ENCODE measurements at regions not wholly inside any gene's neighbourhood (a gene's known extent, or its start where the extent isn't known, plus 50 kb on each side); places are given as distances from the start of the nearest gene placed in this dataset.

- H3K14ac ChIP-seq (replicated peaks; ENCODE audit: low read depth, low read length) = no peak overlapping the region
- ChIA-PET CTCF (no interaction called here), POLR2A (ENCODE audit: unreplicated experiment) (no interaction called here)
- H3K4me3 ChIP-seq (ENCODE audit: insufficient read depth, low read depth, low read length) = no peak overlapping the region
- no CpG with 5 or more reads among the region's 4 CpGs for WGBS, 2 experiments (ENCODE audit: extremely low coverage in 2 of 2, insufficient read length in 1 of 2)
- peaks cover 8% of the 10 kb centered on the region; the same call in 1 of the 2 replicates for H3K9me3 ChIP-seq (ENCODE audit: control insufficient read depth, insufficient read depth, low read length)
- DNase-seq = no peak
- H3K79me1 ChIP-seq (ENCODE audit: low read depth in 1 of 2, low read length in 2 of 2) = no peaks in the 10 kb centered on the region
- H3K18ac ChIP-seq (ENCODE audit: low read depth, low read length) = no peak overlapping the region
- no peak overlapping the region for H4K8ac ChIP-seq (ENCODE audit: low read depth in 2 of 2, low read length in 2 of 2)
- H2BK20ac ChIP-seq (ENCODE audit: low read depth, low read length) = no peak overlapping the region
- H3K27me3 ChIP-seq (ENCODE audit: control insufficient read depth, insufficient read depth, low read length) = no peaks in the 10 kb centered on the region
- H4K20me1 ChIP-seq (ENCODE audit: insufficient read depth, low read length) = no peaks in the 10 kb centered on the region
- H3K23ac ChIP-seq (ENCODE audit: low read depth, low read length) = no peak overlapping the region
- no peak overlapping the region for H2BK15ac ChIP-seq (ENCODE audit: low read depth, low read length)
- no peak overlapping the region for H3K9ac ChIP-seq (ENCODE audit: low read depth, low read length)
- no peak overlapping the region for H2AFZ ChIP-seq (replicated peaks; ENCODE audit: low read length, poor library complexity)
- H4K5ac ChIP-seq (ENCODE audit: low read depth, low read length) = no peak overlapping the region
- H3K4ac ChIP-seq (ENCODE audit: low read depth, low read length) = no peak overlapping the region
- in situ Hi-C loops (cut with MboI; ENCODE audit: low sequenced_read_pairs) (no loop called here), intact Hi-C loops (cut with micrococcal nuclease) (no loop called here), dilution Hi-C loops (cut with HindIII; ENCODE audit: low sequenced_read_pairs, unreplicated experiment) (no loop called here)
- H2BK120ac ChIP-seq (ENCODE audit: low read depth, low read length) = no peak overlapping the region
- H3K56ac ChIP-seq (ENCODE audit: extremely low read depth, insufficient read depth, low read length) = no peak overlapping the region
- H4K91ac ChIP-seq (ENCODE audit: insufficient read depth, low read depth, low read length) = no peak overlapping the region
- no peaks in the 10 kb centered on the region for H3K9me1 ChIP-seq (ENCODE audit: insufficient read depth, low read length)
- H2AK9ac ChIP-seq (replicated peaks; ENCODE audit: low read depth, low read length, poor library complexity) = no peak overlapping the region
- H2BK5ac ChIP-seq (ENCODE audit: low read depth, low read length, poor library complexity, severe bottlenecking) = no peak overlapping the region
- H2AK5ac ChIP-seq (ENCODE audit: low read depth, low read length) = no peak overlapping the region
- H3K4me1 ChIP-seq (ENCODE audit: control insufficient read depth, insufficient read depth, low read length) = no peaks in the 10 kb centered on the region
- H3K27ac ChIP-seq (ENCODE audit: insufficient read depth, low read length) = no peak overlapping the region
- TF ChIP-seq BHLHE40 (IDR thresholded peaks at IDR 0.05; ENCODE audit: low read depth, low read length) (no peak), CHD1 (IDR thresholded peaks at IDR 0.05; ENCODE audit: low read depth, low read length) (no peak), RCOR1 (IDR thresholded peaks at IDR 0.05; ENCODE audit: insufficient replicate concordance, low read length) (no peak), CTCF (conservative IDR thresholded peaks at IDR 0.05; ENCODE audit: low read depth, low read length) (no peak), FOS (IDR thresholded peaks at IDR 0.05; ENCODE audit: low read depth, low read length) (no peak), CEBPB (IDR thresholded peaks at IDR 0.05; ENCODE audit: low read depth, low read length) (no peak), MXI1 (IDR thresholded peaks at IDR 0.05; ENCODE audit: borderline replicate concordance, low read depth, low read length) (no peak), MAFK (IDR thresholded peaks at IDR 0.05; ENCODE audit: low read depth, low read length) (no peak), USF2 (IDR thresholded peaks at IDR 0.05; ENCODE audit: low read depth, low read length) (no peak), SMC3 (IDR thresholded peaks at IDR 0.05; ENCODE audit: low read depth, low read length) (no peak), ELK1 (IDR thresholded peaks at IDR 0.05; ENCODE audit: borderline replicate concordance, low read depth, low read length) (no peak), MAZ (IDR thresholded peaks at IDR 0.05; ENCODE audit: borderline replicate concordance, low read depth, low read length) (no peak), RFX5 (IDR thresholded peaks at IDR 0.05; ENCODE audit: low read depth, low read length) (no peak), RAD21 (IDR thresholded peaks at IDR 0.05; ENCODE audit: low read length) (no peak), POLR2A (IDR thresholded peaks at IDR 0.05; ENCODE audit: low read depth, low read length) (no peak), NFE2L2 (IDR thresholded peaks at IDR 0.05; ENCODE audit: low read depth, low read length) (no peak)
- H3K4me2 ChIP-seq (ENCODE audit: low read depth, low read length) = no peak overlapping the region
- BruUV-seq (replicated peaks) = no TSS peak
- no peaks in the 10 kb centered on the region for H3K36me3 ChIP-seq (ENCODE audit: control insufficient read depth, insufficient read depth, low read length)
- ATAC-seq (ENCODE audit: low read depth) = no peak
These were observed 239.0 kb downstream of the NEBL start for GRCh38 chr10:20658158-20658557.

All from IMR-90 (cell line).